GM23338 (cell line): ENCODE measurements at regions not wholly inside any gene's neighbourhood (a gene's known extent, or its start where the extent isn't known, plus 50 kb on each side); places are given as distances from the start of the nearest gene placed in this dataset.

Experiments used
- CREB1 ChIP-seq: fragments of 250-450 bp; sonication (Bioruptor Pico); IDR thresholded peaks from 2 replicates; pipeline ENCODE4 v1.5.0; 2020; ENCODE audit warnings: low read depth, mild to moderate bottlenecking, moderate library complexity
- EZH2 ChIP-seq: fragments of 200-600 bp; sonication (generic); IDR thresholded peaks from one replicate; pipeline ENCODE4 v1.8.0; 2017; ENCODE audit warnings: antibody characterized with exemption, mild to moderate bottlenecking, low read depth; ENCODE audit not compliant: unreplicated experiment
- EZH2phosphoT487 ChIP-seq: fragments of 200-600 bp; sonication (generic); IDR thresholded peaks from one replicate; pipeline ENCODE4 v1.8.1; 2018; ENCODE audit warnings: antibody characterized with exemption; ENCODE audit not compliant: unreplicated experiment
- POLR2AphosphoS5 ChIP-seq: IDR thresholded peaks from 2 replicates; pipeline ENCODE4 v1.6.1; 2016; ENCODE audit warnings: antibody characterized with exemption, low read depth
- TF ChIP-seq, protein P1 (sequence below), 2 experiments: fragments of 200-600 bp in 1 of 2; sonication (generic) in 1 of 2; conservative IDR thresholded peaks; 2 replicates each; pipeline versions ENCODE4 v1.5.1 to v1.6.1; 2016 to 2017; ENCODE audit warnings: antibody characterized with exemption in 2 of 2, low read depth in 2 of 2, mild to moderate bottlenecking in 2 of 2, moderate library complexity in 1 of 2

DNA sequence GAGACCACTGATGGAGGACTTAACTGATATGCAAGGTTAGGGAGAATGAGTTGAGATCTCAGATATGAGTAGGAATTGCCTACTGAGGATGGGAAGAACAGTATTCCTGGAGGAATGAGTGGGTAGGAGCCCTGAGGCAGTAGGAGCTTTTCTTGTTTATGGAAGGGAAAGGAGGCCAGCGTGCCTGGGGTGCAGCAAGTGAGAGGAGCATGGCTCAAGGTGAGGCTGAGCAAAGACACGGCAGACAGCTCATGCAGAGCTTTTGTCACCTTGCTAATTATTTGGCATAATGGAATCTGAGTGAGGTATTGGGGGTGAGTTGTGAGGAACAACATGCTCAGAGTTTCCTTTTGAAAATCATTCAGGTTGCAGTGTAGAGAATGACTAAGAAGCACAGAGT, 65.3 kb upstream of the IBSP start:
- TF ChIP-seq POLR2AphosphoS5 = no peak
- TF ChIP-seq, protein P1, sequence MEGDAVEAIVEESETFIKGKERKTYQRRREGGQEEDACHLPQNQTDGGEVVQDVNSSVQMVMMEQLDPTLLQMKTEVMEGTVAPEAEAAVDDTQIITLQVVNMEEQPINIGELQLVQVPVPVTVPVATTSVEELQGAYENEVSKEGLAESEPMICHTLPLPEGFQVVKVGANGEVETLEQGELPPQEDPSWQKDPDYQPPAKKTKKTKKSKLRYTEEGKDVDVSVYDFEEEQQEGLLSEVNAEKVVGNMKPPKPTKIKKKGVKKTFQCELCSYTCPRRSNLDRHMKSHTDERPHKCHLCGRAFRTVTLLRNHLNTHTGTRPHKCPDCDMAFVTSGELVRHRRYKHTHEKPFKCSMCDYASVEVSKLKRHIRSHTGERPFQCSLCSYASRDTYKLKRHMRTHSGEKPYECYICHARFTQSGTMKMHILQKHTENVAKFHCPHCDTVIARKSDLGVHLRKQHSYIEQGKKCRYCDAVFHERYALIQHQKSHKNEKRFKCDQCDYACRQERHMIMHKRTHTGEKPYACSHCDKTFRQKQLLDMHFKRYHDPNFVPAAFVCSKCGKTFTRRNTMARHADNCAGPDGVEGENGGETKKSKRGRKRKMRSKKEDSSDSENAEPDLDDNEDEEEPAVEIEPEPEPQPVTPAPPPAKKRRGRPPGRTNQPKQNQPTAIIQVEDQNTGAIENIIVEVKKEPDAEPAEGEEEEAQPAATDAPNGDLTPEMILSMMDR (conservative IDR thresholded peaks at IDR 0.05; ENCODE audit: low read depth in 2 of 2) = no peak
- TF ChIP-seq EZH2 = no peak
- no peak for TF ChIP-seq CREB1 (CRISPR knock-in tag)
- TF ChIP-seq EZH2phosphoT487 = no peak
